GOT3 (cell line): ENCODE measurements at regions not wholly inside any gene's neighbourhood (a gene's known extent, or its start where the extent isn't known, plus 50 kb on each side); places are given as distances from the start of the nearest gene placed in this dataset.
"Not testable (repeated sequence)": the region's sequence is repeated elsewhere in the genome, so short reads cannot be mapped to it uniquely, and the experiment has no call there.

Experiments used
- DNase-seq: peaks from one replicate; lab custom pipeline; 2025; ENCODE audit warnings: mixed read lengths; lab: John Stamatoyannopoulos, UW

DNA sequence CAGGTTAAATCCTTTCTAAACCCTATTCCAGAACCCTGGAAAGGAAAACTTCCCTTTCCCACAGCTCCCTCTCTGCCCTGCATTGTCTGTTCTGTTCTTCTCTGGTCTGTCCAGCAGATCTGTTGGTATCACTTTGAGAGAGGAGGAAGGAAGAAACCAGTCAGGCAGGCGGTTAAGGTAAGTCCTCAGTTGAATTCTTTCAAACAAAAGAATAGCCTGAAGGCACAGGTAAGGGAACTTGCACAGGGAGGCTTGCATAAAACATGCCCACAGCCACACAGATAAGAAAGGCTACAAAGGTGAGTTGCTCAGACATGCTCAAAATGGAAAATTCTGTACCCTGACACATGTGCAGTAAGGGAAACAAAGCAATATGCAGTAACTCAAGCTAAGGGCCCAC, 595.7 kb upstream of the CDH5 start:
- DNase-seq = no peak

DNA sequence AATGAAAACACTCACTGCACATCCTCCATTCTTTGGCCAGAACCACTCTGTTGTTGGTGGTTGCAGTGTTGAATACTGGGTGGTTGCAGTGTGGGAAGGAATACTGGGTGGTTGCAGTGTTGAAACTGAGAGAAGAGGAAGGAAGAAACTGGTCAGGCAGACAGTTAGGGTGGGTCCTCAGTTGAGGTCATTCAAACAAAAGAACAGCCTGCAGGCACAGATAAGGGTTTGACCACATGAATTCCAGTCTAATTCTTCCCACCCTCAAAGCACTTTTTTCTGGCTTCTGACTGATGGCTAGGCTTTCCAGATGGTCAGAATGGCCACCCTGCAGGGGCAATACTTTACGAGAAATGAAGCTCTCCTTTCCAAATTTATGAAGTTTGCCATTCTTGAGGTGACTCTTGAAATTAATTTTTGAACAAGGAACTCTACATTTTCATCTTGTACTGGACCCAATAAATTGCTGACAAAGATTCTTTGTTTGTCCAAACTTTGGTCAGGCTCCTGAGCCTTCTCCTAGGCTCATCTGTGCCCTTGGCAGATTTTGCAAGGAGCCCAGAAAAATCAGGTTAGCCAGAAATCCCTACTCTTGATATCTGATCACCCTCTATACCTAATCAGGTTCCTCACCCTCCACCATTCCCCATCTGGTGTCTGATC, 596.6 kb upstream of the CDH5 start:
- no peak for DNase-seq

DNA sequence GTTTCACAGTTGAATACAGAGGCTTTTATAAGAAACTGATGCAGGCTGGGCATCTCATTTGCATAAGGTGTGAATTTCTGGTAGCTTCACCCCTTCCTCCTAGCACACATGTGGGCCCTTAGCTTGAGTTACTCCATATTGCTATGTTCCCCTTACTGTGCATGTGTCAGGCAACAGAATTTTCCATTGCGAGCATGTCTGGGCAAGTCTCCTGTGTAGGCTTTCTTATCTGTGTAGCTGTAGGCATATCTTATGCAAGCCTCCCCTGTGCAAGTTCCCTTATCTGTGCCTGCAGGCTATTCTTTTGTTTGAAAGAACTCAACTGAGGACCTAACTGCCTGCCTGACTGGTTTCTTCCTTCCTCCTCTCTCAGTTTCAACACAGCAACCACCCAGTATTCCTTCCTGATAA, 597.4 kb upstream of the CDH5 start:
- DNase-seq = no peak

GRCh38 chr16:65767125-65767524, 599.4 kb upstream of the CDH5 start:
- DNase-seq = no peak

DNA sequence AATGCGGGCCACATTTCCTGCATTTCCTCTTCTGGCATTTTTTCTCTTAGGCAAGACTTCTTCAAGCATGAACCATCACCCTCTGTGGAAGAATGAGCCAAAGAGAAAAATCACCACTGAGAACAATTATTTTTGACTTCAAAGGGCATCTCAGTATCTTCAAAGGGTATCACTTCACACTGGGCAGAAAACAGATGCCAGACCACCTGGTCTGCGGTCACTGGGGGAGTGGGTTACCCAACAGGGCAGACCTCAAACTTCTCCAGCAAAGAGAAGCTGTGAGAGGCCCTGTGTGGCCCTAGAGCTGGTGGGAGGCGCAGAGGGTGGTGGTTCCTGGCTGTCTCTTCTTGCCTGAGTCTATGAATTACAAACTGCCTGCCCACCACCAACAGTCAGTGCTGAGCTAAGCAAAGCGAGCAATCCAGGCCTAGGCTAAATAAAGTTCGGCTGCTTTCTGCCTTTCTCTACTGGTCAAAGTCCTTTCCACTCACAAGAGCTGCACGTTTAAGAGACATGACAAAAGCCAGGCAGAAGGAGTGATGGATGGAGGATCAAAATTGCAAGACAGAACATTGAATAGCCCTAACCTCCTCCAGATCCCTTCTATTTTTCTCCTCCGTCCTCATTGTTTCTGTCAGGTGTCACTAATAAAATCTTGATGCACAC, 602.7 kb upstream of the CDH5 start:
- DNase-seq = no peak

DNA sequence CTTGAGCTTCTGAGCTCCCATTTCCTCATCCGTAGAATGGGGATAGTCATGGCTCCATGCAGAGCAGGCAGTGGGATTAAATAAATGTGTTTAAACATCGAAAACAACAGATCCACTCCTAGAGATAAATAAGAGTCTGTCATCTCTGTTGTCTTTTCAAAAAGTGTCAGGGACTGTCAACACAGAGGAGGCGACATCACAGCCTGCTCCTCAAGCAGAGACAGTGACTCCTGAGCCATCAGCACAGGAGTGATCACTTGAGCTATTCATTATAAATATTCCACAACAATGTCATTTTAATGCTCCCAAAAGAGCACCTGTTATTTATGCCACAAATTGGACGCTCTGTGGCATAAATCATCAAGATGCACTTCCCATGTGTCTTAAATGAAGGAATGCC, 605.6 kb upstream of the CDH5 start:
- no peak for DNase-seq

GRCh38 chr16:65758620-65759019, 607.9 kb upstream of the CDH5 start:
- no peak for DNase-seq

DNA sequence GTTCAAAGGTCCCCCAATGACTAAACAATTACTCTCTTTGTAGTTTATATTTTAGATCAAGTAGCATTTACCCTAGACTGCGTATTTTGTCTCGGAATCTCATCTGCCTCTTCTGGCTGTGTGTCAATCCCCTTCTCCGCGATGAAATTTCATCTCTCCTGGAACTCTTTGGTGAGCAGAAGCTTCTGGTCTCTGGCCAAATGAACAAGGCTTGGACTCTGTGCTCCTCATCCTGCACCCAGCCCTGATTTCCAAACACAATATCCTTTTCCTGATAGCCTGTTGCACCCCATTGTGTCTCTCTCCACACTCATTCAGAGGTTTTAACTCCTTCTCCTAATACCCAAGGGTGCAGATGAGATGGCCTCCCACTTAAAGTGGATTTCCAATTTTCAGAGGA, 609.4 kb upstream of the CDH5 start:
- DNase-seq = no peak

GRCh38 chr16:65756163-65756562, 610.3 kb upstream of the CDH5 start:
- no peak for DNase-seq

GRCh38 chr16:65754820-65755691, 611.4 kb upstream of the CDH5 start:
- no peak for DNase-seq

- no peak for DNase-seq
Observed at GRCh38 chr16:65752522-65752844, 614.0 kb upstream of the CDH5 start.

DNA sequence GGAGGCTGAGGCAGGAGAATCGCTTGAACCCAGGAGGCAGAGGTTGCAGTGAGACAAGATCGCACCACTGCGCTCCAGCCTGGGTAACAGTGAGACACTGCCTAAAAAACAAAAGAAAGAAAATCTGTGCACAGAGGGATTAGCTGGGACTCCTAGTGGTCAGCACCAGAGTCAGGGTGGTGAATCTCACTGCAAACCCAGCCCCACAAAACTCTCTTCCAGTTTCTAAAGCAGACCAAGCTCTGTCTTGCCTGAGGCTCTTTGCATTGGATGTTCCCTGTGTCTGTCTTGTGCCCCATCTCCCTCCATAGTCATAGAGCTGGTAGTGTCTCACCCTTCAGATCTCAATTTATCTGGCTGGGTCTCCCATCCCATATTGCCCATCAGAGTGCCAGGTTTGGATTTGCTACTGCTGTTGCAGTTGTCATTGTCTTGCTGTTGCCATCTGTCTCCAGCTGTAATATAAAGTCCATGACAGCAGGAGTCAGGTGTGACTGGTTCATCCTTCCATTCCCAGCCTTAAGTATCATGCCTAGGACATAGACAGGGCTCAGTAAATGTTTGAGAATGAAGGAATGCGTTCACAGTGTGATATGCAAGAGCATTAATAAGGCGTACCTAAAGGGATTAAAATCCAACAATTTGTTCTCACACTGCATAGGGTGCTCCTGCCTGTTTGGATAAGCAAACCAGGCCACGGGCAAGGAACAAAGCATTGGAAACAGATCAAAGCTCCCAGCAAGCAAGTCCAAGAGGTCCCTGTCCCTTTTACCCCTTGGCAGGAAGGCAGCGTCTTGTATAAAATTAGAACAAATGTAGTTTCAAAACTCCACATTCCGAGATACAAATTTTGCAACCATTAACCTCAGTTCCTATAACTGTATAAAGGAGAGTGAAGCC, 614.6 kb upstream of the CDH5 start:
- DNase-seq = no peak

GRCh38 chr16:65749506-65749905, 617.0 kb upstream of the CDH5 start:
- no peak for DNase-seq

DNA sequence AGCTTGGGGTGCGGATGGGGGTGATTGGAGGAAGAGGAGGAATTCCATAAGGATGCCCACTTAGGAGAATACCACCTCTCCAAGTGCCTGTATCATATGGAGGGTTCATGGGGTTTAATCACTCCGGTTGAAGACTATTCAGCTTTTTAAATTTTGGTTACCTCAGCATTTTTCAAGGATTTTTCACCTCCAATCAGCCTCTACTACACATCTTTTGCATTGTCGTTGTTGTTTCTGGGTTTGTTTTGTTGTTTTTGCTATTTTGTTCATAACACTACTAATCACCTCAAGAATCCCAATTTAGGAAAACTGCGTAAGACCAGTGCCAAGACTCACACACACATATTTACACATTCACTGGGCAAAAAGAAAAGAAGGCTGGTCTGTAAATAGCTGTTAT, 619.5 kb upstream of the CDH5 start:
- no peak for DNase-seq

DNA sequence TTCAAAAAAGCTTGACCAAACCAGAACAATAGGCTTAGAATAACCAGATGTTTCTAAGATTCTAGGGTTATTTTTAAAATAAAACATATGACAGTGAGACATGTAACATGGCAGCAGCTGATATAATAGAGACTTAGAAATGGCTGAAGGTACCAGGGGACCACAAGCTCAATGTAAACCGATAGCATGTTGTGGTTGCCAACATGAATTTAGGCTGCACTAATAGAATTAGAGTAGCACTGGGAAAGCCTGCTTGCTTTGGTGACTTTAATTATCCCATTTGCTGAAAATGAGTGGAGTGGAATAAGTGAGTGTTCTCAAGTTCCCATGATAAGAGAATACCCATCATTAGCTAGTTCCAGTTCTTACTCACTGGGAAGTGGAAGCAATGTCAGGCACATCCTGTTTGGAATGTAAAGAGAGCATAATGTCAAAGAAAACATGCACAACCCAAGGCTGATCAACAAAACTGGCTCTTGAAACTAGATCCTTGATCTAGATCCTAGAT, 621.2 kb upstream of the CDH5 start:
- DNase-seq = no peak

GRCh38 chr16:65744401-65744800, 622.1 kb upstream of the CDH5 start:
- no peak for DNase-seq

DNA sequence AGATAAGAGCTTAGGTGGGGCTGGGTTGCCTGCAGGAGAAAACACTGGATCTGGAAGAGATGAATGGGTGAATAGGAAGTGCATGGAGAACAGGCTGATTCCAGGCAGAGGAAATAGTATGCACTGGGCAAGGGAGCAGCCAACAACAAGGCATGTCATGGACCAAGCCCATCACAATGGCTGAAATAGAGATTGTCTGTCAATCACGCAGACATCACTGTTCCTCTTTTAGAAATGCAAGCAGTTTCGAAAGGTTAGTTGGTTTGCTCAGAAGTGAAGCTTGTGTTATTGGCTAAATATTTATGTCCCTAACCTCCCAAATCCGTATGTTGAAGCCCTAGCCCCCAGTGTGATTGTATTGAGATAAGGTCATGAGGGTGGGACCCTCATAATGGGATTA, 621.7 kb upstream of the CDH11 start:
- DNase-seq = no peak

- no peak for DNase-seq
Observed at GRCh38 chr16:65740711-65741110, 618.8 kb upstream of the CDH11 start.

DNA sequence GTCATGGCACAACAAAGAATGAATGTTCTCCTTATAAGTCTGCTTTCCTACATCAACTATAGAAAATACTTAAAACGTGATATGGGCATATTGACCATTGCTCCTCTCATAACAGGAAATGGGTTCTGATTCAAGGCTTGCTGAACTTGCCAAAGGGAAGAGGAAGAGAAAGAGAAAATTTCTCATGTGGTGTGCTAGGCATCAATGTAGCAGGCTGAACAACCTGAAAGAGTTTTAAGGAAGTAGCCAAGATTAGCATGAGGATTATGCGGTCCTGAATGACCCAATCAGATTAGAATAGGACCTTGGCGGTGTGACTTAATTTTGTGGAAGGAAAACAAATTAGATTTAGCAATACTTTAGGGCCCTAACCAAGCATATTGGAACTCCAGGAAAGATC, 617.7 kb upstream of the CDH11 start:
- no peak for DNase-seq

DNA sequence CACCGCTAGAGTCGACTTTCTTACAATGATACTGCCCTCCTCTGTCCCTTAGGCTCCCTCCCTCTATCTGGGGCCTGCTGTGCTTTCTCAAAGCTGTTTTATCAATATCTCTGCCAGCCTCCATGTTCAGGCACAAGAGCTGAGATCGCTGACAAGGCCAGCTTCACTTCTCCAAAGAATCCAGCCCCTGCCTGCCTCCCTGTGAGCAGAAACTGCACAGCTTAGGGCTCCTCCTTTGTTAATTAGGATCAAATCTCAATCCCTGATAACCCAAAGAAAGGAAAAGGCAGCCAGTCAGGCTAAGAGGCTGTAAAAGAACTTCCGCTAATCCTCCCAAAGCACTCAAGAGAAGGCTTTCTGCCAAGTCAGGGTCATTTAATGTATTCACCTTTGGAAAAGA, 616.0 kb upstream of the CDH11 start:
- no peak for DNase-seq

DNA sequence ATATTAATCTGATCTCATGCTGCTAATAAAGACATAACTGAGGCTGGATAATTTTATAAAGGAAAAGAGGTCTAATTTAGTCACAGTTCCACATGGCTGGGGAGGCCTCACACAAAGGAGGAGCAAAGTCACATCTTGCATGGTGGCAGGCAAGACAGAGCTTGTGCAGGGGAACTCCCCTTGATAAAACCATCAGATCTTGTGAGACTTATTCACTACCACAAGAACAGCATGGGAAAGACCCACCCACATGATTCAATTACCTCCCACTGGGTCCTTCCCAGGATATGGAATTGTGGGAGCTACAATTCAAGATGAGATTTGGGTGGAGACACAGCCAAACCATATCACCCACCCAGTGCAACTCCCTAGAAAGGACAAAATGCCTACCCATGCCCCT, 613.8 kb upstream of the CDH11 start:
- not testable (repeated sequence) for DNase-seq

- DNase-seq = no peak
Observed at GRCh38 chr16:65733721-65734120, 611.9 kb upstream of the CDH11 start.
